Liver (tissue), 7 donors: ENCODE measurements at regions not wholly inside any gene's neighbourhood (a gene's known extent, or its start where the extent isn't known, plus 50 kb on each side); places are given as distances from the start of the nearest gene placed in this dataset.

Experiments used
- DNase-seq: peaks from one replicate; pipeline ENCODE4 v3.0.0-alpha.2; 2017; ENCODE audit warnings: low spot score
- H3K27ac ChIP-seq, 2 donors: one replicate each; pipeline ENCODE4 v1.7.0; 2013; ENCODE audit warnings: inconsistent platforms in 2 of 2, low read length in 2 of 2, control low read depth in 1 of 2, low read depth in 1 of 2, mild to moderate bottlenecking in 1 of 2
- H3K27me3 ChIP-seq, 4 donors: one replicate each; pipeline versions ENCODE4 v1.6.1 to v1.7.0; 2013; ENCODE audit warnings: low read length in 3 of 4, inconsistent platforms in 1 of 4, mild to moderate bottlenecking in 1 of 4, moderate library complexity in 1 of 4; ENCODE audit not compliant: control insufficient read depth in 4 of 4, insufficient read depth in 4 of 4
- H3K36me3 ChIP-seq, 4 donors: one replicate each; pipeline versions ENCODE4 v1.6.1 to v1.7.0; 2013; ENCODE audit warnings: low read length in 3 of 4, mild to moderate bottlenecking in 3 of 4, low read depth in 1 of 4, moderate library complexity in 1 of 4; ENCODE audit not compliant: control insufficient read depth in 4 of 4, insufficient read depth in 3 of 4
- H3K4me1 ChIP-seq, 4 donors: one replicate each; pipeline versions ENCODE4 v1.6.1 to v1.7.0; 2013; ENCODE audit warnings: low read length in 3 of 4, mild to moderate bottlenecking in 3 of 4, moderate library complexity in 1 of 4; ENCODE audit not compliant: control insufficient read depth in 4 of 4, insufficient read depth in 4 of 4
- H3K4me3 ChIP-seq, 3 donors: one replicate each; pipeline versions ENCODE4 v1.6.1 to v1.7.0; 2013; ENCODE audit warnings: low read length in 3 of 3, control low read depth in 1 of 3, low read depth in 1 of 3, mild to moderate bottlenecking in 1 of 3
- H3K9ac ChIP-seq, 2 donors: one replicate each; pipeline ENCODE4 v1.7.0; 2013; ENCODE audit warnings: low read length in 2 of 2, mild to moderate bottlenecking in 2 of 2, moderate library complexity in 2 of 2, control low read depth in 1 of 2, low read depth in 1 of 2
- H3K9me3 ChIP-seq, 4 donors: one replicate each; pipeline versions ENCODE4 v1.6.1 to v1.7.0; 2013; ENCODE audit warnings: low read length in 3 of 4; ENCODE audit not compliant: control insufficient read depth in 4 of 4
- ATF3 ChIP-seq: IDR thresholded peaks from 2 replicates; pipeline ENCODE4 v1.6.1; 2016; ENCODE audit warnings: antibody characterized with exemption
- EGR1 ChIP-seq, 2 donors: IDR thresholded peaks; 2 replicates each; pipeline ENCODE4 v1.6.1; 2016 to 2018; ENCODE audit warnings: antibody characterized with exemption in 2 of 2, low read depth in 2 of 2
- FOXA1 ChIP-seq: IDR thresholded peaks from 2 replicates; pipeline ENCODE4 v1.6.1; 2016; ENCODE audit warnings: antibody characterized with exemption
- FOXA2 ChIP-seq: IDR thresholded peaks from 2 replicates; pipeline ENCODE4 v1.6.1; 2016; ENCODE audit warnings: antibody characterized with exemption
- GABPA ChIP-seq, 2 donors: IDR thresholded peaks in 1 of 2; conservative IDR thresholded peaks in 1 of 2; 2 replicates each; pipeline ENCODE4 v1.6.1; 2016; ENCODE audit warnings: antibody characterized with exemption in 2 of 2, mild to moderate bottlenecking in 1 of 2, moderate library complexity in 1 of 2
- HNF4A ChIP-seq, 2 donors: conservative IDR thresholded peaks; 2 replicates each; pipeline ENCODE4 v1.6.1; 2016; ENCODE audit warnings: antibody characterized with exemption in 2 of 2, mild to moderate bottlenecking in 2 of 2
- HNF4G ChIP-seq: IDR thresholded peaks from 2 replicates; pipeline ENCODE4 v1.6.1; 2016; ENCODE audit warnings: antibody characterized with exemption
- JUND ChIP-seq, 2 donors: IDR thresholded peaks; 2 replicates each; pipeline ENCODE4 v1.6.1; 2016; ENCODE audit warnings: antibody characterized with exemption in 2 of 2
- MAX ChIP-seq: IDR thresholded peaks from 2 replicates; pipeline ENCODE4 v1.6.1; 2016; ENCODE audit warnings: antibody characterized with exemption
- NR2F2 ChIP-seq: IDR thresholded peaks from 2 replicates; pipeline ENCODE4 v1.6.1; 2016; ENCODE audit warnings: antibody characterized with exemption
- RAD21 ChIP-seq, 2 donors: IDR thresholded peaks; 2 replicates each; pipeline ENCODE4 v1.6.1; 2016; ENCODE audit warnings: antibody characterized with exemption in 2 of 2, mild to moderate bottlenecking in 2 of 2
- REST ChIP-seq: IDR thresholded peaks from 2 replicates; pipeline ENCODE4 v1.6.1; 2016; ENCODE audit warnings: antibody characterized with exemption, mild to moderate bottlenecking
- RXRA ChIP-seq, 2 donors: IDR thresholded peaks; 2 replicates each; pipeline ENCODE4 v1.6.1; 2017 to 2018; ENCODE audit warnings: antibody characterized with exemption in 2 of 2, mild to moderate bottlenecking in 1 of 2
- SP1 ChIP-seq: IDR thresholded peaks from 2 replicates; pipeline ENCODE4 v1.6.1; 2018; ENCODE audit warnings: antibody characterized with exemption, mild to moderate bottlenecking
- TAF1 ChIP-seq: conservative IDR thresholded peaks from 2 replicates; pipeline ENCODE4 v1.6.1; 2016; ENCODE audit warnings: antibody characterized with exemption, mild to moderate bottlenecking
- YY1 ChIP-seq: IDR thresholded peaks from 2 replicates; pipeline ENCODE4 v1.6.1; 2016; ENCODE audit warnings: antibody characterized with exemption, mild to moderate bottlenecking
- ZBTB33 ChIP-seq: IDR thresholded peaks from 2 replicates; pipeline ENCODE4 v1.6.1; 2016; ENCODE audit warnings: antibody characterized with exemption
- WGBS: extraction: QIAGEN DNeasy Blood & Tissue Kit; methylation state at CpG from one replicate; pipeline ENCODE4 v1.1.7; 2013; 5-methylcytosine and 5-hydroxymethylcytosine counted together
- donor health status: healthy.
- donor health status: healthy.
- donor health status: healthy.
- donor health status: healthy.

GRCh38 chr3:25344670-25345069 lies 83.4 kb upstream of the RARB start:
- Histone ChIP-seq H3K27ac (no peak overlapping the region), H3K36me3 (no peaks in the 10 kb centered on the region), H3K4me1 (peaks cover 0 to 2% (median 0%) of the 10 kb centered on the region in 4 donors), H3K4me3 (no peak overlapping the region), H3K27me3 (no peaks in the 10 kb centered on the region), H3K9me3 (no peaks in the 10 kb centered on the region), H3K9ac (no peak overlapping the region)
- TF ChIP-seq FOXA2 (no peak), SP1 (no peak), ZBTB33 (no peak), ATF3 (no peak), FOXA1 (no peak), RAD21 (IDR thresholded peaks at IDR 0.05) (no peak), GABPA (IDR thresholded peaks at IDR 0.05 in 1 of 2, conservative IDR thresholded peaks at IDR 0.05 in 1 of 2) (no peak), TAF1 (no peak), HNF4G (no peak), JUND (IDR thresholded peaks at IDR 0.05) (no peak)
- no peak for DNase-seq
- 73% methylated on average over 1 of the region's 1 CpG for WGBS

- WGBS = 61% methylated on average over 6 of the region's 6 CpGs
- H3K4me3 ChIP-seq = no peak overlapping the region
- TF ChIP-seq ZBTB33 = no peak
- no peak for TF ChIP-seq ATF3
- TF ChIP-seq FOXA1 = no peak
- TF ChIP-seq NR2F2 = no peak
- TF ChIP-seq EGR1 (IDR thresholded peaks at IDR 0.05; ENCODE audit: low read depth in 2 of 2) = no peak
- no peak for TF ChIP-seq GABPA (IDR thresholded peaks at IDR 0.05 in 1 of 2, conservative IDR thresholded peaks at IDR 0.05 in 1 of 2)
- peak; percentile 20 to 40 for TF ChIP-seq RXRA (IDR thresholded peaks at IDR 0.05)
- no peak for TF ChIP-seq HNF4A (conservative IDR thresholded peaks at IDR 0.05)
- no peak for TF ChIP-seq HNF4G
- TF ChIP-seq SP1 = peak; percentile 15
- no peak for TF ChIP-seq YY1
- no peak for TF ChIP-seq MAX
- peak; percentile 12 to 28 for TF ChIP-seq RAD21 (IDR thresholded peaks at IDR 0.05)
- TF ChIP-seq FOXA2 = no peak
- no peak for TF ChIP-seq JUND (IDR thresholded peaks at IDR 0.05)
- TF ChIP-seq REST = no peak
- TF ChIP-seq TAF1 = no peak
- no peak overlapping the region for H3K27ac ChIP-seq
- DNase-seq = no peak
- H3K9ac ChIP-seq = no peak overlapping the region
- no peaks in the 10 kb centered on the region for H3K27me3 ChIP-seq
- no peaks in the 10 kb centered on the region for H3K9me3 ChIP-seq
- no peaks in the 10 kb centered on the region for H3K36me3 ChIP-seq
- peaks cover 0 to 2% (median 0%) of the 10 kb centered on the region in 4 donors for H3K4me1 ChIP-seq
Observed at GRCh38 chr3:25349095-25349494, 79.0 kb upstream of the RARB start.
